CD4-positive, alpha-beta T cell treated with Interferon alpha-2 for 1 hour (primary cell): ENCODE measurements at regions not wholly inside any gene's neighbourhood (a gene's known extent, or its start where the extent isn't known, plus 50 kb on each side); places are given as distances from the start of the nearest gene placed in this dataset.
"Not testable (repeated sequence)": the region's sequence is repeated elsewhere in the genome, so short reads cannot be mapped to it uniquely, and the experiment has no call there.

Experiments
- DNase-seq, 2 donors: peaks; one replicate each; pipeline ENCODE4 v3.0.0-alpha.2; 2020 to 2022

DNA sequence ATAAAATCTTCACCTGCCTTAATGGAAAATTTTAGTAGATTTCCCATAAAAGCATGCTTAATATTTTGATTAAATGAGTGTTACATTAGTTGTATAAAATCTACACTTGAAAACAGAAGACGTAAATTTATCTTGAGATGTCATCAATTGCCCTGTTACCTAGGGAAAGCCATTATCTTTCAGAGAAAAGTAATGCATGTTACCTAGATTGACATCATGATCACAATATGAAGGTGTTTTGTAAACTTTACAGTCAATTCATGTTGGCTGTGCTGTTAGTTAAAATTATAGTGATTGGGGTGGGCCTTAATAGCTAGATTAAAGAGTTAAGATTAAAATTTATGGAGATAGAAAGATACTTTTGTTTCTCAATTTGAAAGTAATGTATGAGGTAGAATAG is 293.2 kb upstream of the PCDH18 start:
- no peak for DNase-seq

GRCh38 chr4:137823007-137823406 is 290.7 kb upstream of the PCDH18 start:
- no peak for DNase-seq

- no peak for DNase-seq
Observed at GRCh38 chr4:137819964-137820383, 287.7 kb upstream of the PCDH18 start.

GRCh38 chr4:137812258-137812657 is 280.0 kb upstream of the PCDH18 start:
- no peak for DNase-seq

DNA sequence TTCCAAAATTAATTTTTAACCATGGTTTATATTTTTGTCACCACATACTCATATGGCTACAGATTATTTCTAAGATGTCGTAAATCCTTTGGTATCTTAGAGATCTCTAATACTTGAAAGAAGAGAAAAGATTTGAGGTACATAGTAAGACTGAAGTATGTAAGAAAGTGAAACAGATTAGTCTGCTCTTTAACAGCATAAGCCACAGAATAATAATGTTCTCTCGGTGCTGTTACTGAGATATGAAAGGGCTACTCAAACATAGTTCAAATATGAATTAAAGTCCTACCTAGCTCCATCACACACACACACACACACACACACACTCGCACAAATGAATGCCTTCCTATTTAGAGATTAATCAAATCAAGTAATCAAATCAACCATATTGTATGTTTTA is 274.1 kb upstream of the PCDH18 start:
- DNase-seq: no peak

DNA sequence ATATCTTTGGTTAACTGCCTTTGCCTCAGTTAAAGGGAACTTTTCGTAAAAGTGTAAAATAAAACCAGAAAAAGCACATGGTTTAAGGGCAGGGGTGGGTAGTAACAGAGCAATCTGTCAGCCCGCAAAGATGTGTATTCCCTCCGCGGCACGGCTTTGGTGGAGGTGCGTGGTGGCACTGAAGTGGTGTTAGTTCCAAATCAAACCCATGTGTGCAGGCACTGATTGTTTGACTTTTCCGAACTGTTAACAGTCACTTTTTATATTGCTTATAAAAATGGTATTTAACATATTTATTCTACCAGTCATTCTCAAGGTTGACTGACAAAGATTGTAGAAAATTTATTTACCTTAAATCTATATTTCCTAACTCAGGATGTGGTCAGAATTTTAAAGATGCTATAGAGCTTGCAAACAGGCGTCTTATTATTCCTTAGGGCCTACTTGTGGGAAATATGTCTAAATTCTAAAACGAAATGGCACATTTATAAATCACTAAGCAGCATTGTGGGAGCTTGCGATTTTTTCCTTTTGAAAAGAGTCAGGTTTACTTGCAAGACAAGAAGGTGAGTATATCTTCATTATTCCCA is 272.7 kb upstream of the PCDH18 start:
- DNase-seq: no peak

DNA sequence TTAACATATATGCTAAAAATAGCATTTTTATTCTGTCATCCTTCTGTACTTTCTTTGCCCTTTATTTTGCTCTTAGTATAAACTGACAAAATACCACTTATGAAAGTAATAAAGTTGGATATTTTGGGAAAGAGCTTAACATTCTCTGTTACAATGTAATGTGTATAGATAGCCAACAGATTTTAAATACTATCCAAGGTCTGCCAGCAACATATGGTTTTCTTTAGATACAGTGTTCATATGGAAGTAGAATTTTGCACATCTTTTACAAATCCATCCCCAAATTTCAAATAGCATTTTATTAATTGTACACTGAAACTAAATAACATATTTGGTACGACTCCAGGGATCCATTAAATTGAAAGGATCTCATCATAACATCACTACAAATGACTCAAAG is 268.6 kb upstream of the PCDH18 start:
- no peak for DNase-seq

DNA sequence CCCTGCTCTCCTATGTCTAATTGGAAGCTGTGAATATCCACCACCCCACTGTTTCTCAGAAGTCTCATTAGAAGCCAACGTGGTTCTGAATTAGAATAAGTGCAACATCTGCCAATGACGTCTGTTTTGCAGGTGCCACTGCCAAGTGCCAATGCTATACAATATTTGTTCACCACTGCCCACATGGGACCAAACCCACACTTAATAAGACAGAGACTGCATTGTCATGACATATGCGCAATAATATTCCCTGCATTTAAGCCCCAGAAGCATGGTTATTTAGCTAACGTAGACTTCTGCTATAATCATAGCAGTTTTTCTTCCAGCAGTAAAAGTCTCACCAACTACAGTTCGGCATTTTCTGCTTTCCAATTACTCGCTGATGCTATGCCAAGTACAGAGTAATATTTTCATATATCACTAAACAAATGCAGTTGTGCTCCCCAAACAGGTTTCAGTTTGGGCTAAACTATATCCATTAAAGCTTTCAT is 262.5 kb upstream of the PCDH18 start:
- DNase-seq: no peak

DNA sequence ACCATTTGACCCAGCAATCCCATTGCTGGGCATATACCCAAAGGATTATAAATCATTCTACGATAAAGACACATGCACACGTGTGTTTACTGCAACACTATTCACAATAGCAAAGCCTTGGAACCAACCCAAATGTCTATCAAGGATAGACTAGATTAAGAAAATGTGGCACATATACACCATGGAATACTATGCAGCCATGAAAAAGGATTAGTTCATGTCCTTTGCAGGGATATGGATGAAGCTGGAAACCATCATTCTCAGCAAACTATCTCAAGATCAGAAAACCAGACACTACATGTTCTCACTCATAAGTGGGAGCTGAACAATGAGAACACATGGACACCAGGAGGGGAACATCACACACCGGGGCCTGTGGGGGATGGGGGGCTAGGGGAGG is 257.0 kb upstream of the PCDH18 start:
- not testable (repeated sequence) for DNase-seq

DNA sequence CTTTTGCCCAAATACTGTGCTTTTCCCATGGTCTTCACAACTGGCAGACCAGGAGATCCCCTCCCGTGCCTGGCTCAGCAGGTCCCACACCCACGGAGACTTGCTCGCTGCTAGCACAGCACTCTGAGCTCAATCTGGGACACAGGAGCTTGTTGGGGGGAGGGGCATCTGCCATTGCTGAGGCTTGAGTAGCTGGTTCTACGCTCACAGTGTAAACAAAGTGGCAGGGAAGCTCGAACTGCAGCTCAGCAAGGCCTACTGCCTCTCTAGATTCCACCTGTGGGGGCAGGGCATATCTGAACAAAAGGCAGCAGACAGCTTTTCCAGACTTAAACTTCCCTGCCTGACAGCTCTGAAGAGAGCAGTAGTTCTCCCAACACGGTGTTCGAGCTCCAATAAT is 251.6 kb upstream of the PCDH18 start:
- not testable (repeated sequence) for DNase-seq

DNA sequence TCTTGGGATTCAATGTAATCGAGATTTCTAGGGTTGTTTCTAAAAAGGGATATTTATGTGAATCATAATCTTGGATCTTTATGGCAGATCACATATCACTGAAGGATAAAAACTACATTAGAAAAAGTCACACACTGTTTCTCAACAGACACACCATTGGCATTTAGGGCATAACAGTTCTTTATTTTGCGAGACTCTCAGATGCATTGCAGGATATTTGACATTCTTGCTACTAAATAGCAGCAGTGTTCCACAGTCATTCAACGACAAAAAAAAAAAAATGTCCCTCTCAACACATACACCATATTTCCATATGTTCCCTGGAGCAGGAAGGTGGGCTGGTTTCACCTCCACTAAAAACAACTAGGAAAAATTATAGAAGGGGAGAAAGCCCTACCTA is 243.4 kb upstream of the PCDH18 start:
- DNase-seq: no peak

DNA sequence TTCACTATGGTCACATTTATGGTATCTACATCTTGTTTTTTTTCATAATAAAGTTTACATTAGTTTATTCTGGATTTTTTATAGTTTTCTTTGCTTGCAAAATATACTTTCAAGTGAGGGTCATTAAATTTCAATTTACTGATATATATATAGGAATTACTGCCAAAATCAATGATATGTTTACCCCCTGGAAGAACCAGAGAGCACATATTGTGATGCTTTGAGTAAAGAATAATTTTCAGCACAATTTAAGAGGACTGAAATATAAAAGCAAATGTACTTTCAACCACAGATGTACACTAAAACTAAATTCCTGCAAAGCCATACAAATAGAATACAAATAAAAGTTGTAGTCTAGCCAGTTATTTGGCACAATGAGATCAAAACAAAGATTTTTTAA is 242.2 kb upstream of the PCDH18 start:
- no peak for DNase-seq

DNA sequence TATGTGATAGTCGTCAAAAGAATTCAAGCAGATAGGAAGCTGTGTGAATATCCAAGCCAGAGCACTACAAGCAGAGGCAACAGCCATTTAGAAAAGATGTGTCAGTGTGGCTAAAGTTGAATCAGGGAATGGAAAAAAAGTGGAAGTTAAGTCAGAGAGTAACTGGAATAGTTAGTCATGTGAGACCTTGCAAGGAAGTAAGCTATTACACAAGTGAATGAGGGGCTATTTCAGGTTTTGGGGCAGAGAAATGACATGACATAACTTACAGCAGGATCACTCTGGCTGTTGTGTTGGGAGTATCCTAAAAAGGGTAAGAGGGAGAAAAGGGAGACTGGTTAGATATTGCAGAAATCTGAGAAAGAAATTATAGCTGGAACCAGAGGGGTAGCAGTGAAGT is 236.6 kb upstream of the PCDH18 start:
- DNase-seq: no peak

DNA sequence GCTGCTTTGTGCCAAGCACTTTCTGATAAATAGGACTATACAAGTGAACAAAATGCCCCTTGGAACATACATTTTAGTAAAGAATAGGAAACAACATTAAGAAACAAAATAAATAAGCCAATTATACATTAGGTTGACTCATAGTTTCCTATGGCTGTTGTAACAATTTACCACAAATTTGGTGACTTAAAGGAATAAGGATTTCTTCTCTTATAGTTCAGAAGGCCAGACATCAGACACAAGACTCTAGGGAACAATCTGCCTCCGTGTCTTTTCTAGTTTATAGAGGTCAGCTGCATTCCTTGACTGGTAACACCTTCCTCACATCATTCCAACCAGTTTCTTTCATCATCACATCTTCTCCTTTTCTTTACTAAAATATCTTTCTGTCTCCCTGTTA is 235.9 kb upstream of the PCDH18 start:
- no peak for DNase-seq

DNA sequence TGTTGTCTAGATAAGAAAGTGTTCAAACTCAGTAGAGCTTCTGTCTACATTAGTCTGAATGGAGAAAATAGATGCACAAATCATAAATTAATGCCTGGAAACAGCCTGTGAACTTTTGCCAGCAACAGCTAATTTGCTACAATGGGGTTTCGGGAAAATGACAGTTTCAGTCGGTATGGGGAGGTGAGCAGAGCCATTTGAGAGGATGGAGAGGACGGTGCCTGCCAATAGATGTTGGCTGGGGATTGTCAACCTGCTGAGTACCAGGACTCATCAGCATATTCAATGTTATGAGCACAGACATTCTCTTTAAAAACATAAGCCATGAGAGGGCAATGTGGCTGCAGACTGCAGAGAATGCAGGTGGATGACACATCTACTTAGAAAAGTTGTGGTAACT is 230.3 kb upstream of the PCDH18 start:
- DNase-seq: no peak

- DNase-seq: no peak
Observed at GRCh38 chr4:137754652-137755471, 222.6 kb upstream of the PCDH18 start.

DNA sequence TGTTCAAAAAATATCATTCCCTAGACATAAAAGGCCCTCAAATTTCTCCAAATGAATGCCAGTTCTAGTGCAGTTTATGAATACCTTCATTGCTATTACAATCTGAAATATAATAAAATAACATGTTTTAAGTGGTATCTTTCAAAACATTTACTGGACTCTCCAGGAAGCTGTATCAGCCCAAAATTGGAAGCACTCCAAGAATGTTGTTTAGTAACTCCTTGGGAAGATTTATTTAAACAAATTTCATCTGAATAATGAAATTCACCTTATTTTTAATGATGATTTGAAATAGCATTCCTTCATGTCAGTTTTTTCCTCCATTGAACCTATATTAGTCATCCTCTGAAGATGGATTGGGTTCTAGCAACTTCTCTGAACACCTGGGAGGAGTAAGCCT is 217.2 kb upstream of the PCDH18 start:
- no peak for DNase-seq

DNA sequence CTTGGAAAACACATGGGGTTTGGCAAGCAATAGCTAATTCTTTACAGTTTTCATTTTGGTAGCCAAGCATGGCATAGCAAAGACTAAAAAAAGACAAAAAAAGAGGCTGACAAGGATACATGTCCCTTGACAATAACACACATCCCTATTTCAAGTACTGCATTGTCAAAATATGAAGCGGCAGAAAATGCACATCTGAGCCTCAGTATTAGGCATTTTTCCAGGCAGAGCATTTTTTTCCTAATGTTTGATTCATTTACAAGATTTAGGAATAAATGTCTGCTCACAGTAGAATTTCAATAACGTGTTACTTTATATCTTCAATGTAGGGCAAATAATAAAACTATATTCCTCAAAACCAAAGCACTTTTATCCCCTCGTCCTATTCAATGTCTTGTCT is 216.3 kb upstream of the PCDH18 start:
- no peak for DNase-seq

DNA sequence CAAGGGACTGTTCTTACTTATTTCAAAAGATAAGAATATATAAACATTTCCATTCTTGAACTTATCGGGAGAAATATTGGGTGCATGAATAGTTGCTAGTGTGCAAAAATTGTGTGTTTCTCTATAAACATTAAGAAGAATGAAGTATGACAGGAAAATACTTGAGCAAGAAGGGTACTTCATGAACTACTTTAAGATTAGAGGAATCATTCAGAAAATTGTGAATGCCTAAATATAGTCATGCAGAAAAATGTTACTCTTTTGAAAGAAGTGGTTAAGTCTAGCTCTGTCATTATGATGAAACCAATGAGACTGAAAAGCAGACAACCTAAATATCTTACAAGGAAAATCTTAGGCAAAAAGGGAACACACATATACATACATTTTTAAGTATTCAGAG is 207.8 kb upstream of the PCDH18 start:
- no peak for DNase-seq

GRCh38 chr4:137739391-137739790 is 207.1 kb upstream of the PCDH18 start:
- DNase-seq: no peak

DNA sequence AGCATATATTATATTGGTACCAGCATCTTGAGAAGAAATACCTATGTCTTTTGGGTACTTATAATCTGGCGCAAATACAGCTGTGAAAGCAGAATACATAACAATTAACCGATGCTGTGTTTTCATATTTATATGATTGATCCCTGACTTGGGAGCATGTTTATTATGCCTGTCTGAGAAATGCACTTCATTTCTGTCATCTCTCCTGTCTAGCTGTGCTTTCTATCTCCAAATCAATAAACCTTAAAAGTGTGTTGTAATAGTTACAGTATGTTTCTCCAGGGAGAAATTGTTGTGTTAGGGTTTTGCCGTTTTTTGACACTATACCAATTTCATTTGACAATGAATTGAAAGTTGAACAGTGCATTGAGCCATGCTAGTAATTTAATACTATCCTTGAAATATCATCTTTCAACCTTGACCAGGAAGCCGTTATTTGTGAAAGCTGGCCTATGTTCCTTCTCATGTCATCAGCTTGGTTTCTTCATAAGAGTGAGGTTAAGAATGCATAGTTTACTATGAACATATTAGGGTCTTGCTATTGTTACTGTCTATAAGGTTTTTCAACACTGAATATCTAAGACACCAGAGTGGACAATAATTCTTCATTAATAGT is 206.2 kb upstream of the PCDH18 start:
- DNase-seq: no peak

DNA sequence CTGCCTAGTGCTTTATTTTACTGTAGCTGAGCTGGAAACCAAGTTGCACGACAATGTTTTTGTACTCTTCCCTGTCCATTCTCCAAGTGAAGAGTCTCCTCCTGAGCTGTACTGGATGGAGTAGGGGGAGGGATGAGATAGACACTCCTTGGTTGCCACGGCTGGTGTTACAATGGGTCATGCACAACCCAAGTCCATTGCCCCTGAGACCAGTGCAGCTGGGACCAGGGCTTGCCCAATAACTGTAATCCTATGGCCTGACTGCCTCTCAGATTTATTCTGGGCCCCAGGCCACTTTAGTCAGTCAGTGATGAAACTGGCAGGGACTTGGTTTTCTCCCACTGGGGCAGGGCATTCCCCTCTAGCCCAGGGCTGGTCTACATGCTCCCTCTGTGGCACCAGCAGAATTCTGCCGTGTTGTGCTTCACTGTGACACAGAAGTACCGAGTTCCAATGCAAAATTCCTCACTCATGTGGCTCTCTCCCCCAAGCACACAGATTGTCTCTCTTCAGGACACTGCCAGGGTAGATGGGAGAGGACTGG is 203.3 kb upstream of the PCDH18 start:
- no peak for DNase-seq

DNA sequence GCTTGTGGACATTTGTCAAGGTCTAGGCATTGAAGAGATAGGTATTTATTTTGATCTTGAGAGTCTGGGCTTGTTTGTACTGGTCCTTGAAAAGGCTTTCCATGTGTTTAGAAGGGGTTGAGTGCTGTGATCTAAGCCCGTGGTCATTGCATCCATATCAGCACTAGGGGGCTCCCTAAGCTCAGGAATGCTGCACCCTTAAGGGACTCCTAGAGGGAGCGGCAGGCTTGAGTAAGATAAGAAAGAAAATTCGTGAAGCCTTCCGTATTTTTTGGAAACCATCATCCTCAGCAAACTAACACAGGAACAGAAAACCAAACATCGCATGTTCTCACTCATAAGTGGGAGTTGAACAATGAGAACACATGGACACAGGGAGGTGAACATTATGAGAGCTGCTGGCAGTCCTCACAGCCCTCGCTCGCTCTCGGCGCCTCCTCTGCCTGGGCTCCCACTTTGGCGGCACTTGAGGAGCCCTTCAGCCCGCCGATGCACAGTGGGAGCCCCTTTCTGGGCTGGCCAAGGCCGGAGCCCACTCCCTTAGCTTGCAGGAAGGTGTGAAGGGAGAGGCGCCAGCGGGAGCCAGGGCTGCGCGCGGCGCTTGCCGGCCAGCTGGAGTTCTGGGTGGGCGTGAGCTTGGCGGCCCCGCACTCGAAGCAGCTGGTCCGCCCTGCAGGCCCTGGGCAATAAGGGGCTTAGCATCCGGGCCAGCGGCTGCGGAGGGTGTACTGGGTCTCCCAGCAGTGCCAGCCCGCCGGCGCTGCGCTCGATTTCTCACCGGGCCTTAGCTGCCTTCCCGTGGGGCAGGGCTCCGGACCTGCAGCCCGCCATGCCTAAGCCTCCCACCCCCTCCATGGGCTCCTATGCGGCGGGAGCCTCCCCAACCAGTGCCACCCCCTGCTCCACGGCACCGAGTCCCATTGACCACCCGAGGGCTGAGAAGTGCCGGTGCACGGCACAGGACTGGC is 201.2 kb upstream of the PCDH18 start:
- not testable (repeated sequence) for DNase-seq
